ENCODE measurements at regions not wholly inside any gene's neighbourhood (a gene's known extent, or its start where the extent isn't known, plus 50 kb on each side); places are given as distances from the start of the nearest gene placed in this dataset.
"Not testable (repeated sequence)": the region's sequence is repeated elsewhere in the genome, so short reads cannot be mapped to it uniquely, and the experiment has no call there.

DNA sequence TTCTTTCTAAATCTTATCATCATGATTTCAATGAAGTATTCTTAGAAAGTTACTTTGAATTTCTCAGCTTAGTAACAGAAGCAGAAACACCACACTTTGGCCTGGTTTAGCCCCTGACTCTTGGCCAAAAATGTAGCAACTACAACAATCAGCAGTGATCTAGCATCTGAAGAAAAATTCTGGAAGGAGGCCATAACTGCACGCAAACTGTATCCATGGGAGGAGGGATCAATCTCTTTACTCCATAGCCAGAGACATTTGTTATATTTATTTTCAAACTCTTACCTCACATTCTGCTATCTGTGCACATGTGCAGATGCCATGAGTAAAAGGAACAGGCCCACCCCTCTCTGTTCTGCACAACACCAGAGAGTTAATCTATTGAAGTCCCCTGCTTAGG, 251.0 kb upstream of the P2RY1 start:
- DNase-seq = no peak

DNA sequence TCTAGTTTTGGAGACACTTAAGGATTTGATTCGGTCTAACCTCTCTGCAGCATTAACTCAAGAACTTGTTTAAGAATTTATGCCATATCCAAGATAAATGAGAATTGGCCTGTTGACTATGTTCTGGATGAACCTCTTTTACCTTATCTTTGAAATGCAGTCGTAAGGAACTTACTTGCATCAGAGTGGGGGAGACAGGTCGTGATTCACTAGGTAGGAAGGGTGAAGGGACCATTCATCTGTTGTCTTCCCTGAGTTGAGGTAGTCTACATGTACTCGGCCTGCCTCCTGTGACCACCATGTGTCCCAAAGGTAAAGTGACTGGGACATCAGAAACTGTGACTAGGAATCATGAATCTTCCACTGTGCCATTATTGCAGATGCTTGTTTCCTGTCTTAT, 248.0 kb upstream of the P2RY1 start:
- no peak for DNase-seq

DNA sequence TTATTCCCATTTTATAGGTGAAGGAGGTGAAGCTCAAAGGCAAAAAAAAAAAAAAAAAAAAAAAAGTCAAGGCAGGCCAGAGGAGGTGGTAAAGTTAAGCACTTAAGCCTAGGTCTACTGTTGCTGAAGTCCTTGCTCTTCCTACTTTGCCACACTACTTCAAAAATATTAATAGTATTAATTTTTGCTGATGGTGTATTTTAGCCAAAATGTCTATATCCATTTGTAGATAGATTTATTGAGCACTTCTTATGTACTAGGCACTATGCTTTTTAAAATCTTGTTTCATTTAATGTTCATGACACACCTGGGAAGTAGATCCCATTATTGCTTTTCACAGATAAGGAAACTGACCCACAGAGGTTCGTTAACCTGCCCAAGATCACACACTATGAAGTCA, 247.1 kb upstream of the P2RY1 start:
- no peak for DNase-seq

DNA sequence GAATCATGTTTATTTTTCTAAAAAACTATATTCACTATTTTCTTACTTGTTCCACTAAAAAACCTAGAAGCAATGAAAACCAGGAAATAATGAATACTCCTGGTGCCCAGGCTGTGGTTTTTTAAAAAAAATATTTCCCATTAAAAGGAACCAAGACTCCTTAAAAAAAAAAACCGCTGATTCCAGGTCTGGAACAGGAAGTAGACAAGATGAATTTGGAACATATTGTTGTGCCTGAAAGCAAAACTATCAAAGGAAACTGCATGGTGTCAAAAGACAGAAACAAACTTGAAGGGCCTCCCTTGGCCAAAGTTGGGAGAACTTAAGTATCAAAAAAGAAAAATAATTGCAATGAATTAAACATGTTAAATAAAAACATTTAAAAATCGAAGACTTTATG, 245.3 kb upstream of the P2RY1 start:
- no peak for DNase-seq

DNA sequence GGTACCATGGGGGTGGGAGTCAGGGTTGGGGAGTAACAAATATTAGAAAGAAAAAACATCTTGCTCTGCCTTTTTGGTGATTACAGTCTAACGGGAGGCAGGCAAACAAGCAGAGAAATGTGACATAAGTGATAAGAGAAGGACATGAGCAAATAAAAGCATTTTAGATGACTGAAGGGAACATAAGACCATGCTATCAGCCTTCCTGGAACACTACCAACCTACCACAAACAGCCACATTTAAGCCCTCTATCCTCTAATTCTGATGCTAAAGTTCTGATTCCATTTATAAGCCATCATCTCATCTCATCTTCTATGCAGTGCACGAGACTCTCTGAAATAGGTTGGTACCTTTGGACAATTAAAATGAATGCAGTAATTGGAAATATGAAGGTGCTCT, 243.4 kb upstream of the P2RY1 start:
- no peak for DNase-seq

DNA sequence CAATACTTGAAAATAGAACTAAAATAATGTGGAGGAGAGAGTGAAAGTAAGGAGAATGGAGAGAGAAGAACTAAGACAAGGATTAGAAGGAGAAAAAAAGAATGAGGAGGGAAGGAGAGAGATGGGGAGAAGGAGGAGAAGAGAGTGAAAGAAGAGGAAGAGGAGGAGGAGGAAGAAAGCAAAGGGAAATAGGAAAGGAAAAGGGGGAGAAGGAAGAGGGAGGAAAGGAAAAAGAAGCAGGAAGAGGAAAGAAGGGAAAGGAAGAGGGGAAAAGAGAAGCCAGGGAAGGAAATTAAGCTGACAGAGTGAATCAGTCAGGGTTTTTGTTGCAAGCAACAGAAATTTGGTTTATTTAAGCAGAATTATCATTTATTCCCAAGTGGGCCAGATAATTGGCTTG, 241.7 kb upstream of the P2RY1 start:
- no peak for DNase-seq

DNA sequence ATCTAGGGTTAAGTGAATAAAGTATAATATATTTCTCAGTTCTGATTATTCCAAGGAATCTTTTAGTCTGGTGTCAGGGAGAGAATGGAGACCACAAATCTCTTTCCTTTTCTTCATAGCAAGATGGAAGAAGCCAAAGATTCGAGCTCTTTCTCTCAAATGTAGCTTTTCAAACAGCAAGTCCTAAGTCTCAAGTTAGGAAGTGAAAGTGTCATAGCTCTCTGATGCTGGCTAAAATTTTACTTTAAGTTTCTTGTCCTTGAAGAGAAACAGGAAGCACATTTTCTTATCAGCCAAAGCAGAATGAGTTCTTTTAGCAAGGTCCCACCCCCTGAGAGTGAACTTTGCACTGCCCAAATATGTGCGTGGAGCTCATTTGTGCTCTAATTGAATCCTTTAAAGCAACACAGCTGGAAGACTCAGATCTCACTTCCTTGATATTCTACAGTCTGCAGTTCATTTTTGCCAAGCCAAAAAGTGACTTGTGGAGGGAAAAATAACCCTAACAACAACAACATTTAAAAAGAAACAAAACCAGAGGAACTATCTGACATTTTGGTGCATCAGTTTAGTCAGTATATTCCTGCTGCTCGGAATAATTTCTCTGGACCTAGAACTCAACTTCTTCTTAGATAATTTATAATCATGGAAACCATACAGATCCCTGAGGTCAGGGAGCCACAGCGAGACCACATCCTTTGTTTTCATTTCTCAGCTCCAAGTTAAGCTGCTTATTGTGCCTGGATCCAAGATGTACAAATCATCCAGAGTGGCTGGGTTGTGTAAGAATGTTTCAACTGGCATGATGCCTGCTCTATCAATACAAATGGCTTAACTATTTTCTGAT, 238.7 kb upstream of the P2RY1 start:
- DNase-seq = no peak

DNA sequence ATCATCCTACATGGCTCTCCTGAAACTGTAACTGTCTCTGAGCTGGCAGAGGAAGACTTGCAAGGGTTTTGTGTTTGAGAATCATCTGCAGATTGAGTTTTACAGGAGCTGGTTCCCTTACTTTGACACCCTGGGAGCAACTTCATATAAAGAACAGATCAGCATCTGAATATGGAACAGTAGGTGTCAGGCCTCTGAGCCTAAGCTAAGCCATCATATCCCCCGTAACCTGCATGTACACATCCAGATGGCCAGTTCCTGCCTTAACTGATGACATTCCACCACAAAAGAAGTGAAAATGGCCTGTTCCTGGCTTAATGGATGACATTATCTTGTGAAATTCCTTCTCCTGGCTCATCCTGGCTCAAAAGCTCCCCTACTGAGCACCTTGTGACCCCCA, 238.1 kb upstream of the P2RY1 start:
- DNase-seq = not testable (repeated sequence)

DNA sequence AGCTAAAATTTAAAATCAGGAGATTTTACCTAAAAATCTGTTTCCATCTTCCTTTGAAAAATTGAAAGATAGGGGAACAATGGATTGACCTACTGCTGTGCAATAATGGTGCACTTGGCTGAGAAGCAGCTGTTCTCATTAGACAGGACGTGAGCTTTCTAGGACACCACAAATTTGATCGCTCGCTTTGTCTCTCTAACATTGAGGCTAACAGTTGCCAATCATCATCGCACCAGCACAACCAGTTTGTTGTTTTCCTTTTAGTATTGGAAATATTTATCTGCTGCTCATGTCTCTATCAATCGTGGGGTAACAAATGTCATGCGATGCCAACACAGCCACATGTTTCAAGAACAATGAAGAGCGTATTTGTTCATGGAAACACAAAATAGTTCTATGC, 228.8 kb upstream of the P2RY1 start:
- no peak for DNase-seq

DNA sequence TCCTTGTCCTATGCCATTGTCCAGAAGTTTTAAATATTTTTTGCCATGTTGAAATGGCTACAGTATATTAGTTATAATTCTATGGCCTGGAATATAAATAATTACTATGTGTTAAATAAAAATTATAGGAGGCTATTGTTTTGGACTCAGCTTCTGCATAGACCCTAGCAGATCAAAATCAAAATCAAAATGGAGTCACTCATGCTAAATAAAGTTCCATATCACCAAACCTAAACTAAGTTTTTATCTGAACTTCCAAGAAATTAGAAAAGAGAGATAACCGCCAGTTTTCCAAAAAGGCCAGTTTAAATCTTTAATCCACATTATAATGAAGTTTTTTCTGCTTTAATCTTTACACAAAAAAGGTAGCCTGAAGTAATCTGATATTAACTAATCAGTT, 227.8 kb upstream of the P2RY1 start:
- no peak for DNase-seq

DNA sequence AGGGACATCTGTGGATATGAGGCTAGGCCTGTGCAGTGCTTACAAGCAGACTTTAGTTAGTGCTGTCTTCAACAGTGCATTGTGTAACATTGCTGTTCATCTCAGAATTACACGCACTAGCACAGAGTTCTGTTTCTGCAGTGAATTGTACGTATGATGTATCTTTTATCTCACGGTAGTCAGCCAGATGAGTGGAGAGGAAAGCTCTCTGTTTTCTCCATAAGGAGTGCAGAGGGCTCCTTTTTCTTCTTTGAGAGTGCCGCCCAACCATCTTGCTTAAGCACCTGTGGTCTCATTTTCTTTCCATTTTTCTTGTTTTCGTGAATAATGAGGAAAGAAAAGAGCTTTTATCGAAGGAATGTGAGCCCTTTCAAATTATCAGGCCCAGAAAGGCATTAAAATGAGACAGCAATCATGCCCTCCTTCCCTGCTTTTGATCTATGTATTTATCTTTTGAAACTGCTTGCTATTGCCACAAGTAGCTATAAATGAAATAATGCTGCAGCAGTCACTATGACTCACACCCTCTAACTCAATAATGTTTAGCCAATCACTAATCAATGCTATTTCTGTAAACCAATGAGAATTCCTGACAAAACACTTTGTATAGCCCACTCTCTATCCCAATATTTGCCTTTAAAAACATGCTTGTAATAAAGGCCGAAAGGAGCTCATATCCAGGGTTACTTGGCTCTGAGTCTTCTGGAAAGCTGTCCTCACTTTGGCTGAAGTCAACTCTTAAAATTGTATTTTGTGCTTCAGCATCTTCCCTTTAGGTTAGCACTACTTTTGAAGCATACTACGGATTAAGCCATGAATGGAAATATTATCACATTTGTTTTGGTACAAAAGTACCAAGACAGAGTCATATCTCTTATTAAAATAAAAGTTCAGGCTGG, 226.0 kb upstream of the P2RY1 start:
- no peak for DNase-seq

DNA sequence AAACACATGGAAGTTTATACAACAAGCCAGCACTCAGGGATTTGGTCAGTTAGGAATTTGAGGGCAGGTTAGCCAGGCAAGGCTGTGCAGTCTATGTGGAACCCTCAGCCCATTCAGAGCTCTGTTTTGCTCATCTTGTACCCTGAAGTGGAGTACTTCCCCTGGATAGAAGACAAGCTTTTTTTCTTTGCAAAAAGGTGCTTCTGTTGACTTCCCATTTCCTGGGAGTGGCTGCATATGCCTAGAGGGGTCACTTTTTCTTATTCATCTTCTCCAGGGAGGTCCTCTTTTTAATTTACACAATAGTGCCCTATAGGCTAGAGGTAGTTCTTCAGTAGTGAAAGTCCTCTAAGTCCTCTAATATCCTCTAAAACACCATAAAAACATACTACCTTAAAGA, 225.0 kb upstream of the P2RY1 start:
- DNase-seq = no peak

DNA sequence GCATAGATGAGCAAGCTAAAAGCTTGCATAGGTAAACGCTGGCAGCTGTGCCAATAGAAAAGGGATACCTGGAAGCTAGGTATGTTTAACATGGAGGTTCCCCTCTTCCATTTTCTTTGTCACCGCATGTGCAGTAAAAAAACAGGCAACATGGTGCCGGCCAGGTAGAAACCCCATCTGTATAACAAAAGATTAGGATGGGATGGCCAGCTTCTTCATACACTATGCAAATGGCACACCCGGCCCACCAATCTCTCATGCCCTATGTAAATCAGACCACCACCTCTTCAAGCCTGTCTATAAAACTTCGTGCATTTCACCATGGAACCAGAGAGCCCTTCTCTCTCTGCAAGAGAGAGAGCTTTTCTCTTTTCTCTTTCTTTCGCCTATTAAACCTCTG, 224.3 kb upstream of the P2RY1 start:
- DNase-seq = no peak

DNA sequence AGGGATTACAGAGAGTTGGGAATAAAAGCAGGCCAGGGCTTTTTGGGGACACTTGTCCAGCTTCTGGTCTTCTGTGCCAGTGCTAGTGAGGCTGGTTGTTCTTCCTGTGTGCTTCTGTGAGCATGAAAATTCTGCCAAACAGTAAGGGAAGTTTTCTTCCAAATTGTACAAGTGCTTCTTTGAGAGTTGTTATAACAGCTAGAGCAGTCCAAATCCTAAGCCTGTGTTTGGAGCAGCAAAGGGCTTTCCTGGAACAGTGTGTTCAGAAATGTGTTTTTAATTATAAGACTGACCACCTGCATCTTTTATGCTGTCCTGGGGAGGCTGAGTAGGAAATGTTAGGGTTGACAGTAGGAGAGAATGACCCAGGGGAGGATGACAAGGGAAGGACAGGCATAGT, 223.0 kb upstream of the P2RY1 start:
- no peak for DNase-seq

DNA sequence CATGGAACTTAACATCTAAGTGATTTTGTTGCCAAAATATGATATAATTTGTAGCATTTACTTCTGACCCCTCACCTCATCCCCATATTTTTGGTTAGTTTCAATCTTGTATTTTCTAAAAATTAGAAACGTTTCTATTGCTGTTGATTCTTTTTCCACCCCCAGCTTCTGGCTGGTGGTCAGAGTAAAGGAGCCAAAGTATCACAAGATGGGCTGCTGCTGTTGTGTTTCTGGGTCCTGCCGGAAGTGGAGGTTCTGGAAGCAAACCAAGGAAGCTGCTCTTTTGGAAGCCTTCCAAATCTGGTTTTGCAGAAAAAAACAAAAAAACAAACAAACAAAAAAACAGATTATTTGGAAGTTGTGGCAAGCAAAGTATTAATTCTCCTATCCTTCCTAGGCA, 221.1 kb upstream of the P2RY1 start:
- no peak for DNase-seq

DNA sequence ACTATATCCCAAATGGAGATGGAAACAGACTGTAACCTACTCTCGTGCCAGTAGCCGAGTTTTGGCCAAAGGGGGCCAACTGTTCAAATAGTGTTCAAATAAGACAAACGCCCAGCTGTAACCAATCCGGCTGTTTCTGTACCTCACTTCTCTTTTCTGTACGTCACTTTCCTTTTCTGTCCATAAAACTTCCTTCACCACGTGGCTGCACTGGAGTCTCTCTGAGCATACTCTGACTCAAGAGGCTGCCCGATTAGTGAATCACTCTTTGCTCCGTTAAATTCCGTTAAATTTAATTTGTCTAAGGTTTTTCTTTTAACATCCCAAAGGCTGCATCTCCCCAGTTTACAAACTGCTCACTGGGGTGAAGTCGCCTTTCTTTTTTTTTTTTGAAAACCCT, 219.2 kb upstream of the P2RY1 start:
- DNase-seq = no peak

DNA sequence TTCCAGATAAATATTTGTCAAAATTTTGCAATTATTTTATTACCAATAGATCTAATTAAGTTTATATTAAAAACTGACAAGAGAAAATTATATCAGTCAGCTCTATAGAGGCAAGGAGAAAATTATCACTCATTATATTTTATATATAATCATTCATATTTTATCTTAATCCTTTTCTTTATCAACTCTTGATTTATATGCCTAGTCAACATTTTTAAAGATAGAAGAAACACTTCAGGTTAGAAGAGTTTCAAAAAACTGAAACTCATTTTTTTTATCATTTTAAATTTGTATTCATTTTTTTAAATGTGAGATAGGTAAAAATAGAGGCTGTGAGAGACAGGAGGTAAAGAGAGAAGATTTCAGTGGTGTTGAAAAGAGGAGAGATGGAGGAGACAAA, 217.3 kb upstream of the P2RY1 start:
- DNase-seq = no peak

DNA sequence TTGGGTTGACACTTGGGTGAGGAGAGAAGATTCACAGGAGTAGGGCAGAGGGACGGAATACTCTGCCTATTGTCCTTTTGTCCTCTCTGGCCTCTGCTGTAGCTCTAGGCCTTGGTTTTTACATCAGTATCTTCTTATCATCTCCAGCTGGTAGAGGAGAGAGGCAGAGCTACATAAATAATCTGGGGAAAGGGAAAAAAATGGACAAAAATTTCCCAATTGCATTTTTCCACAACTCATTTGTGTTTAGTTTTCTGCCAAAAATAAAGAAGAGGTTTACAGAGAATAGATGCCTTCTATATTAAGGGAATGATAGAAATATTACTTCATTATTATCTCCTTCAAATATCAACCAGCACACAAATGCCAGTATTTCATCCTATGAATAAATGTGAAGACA, 216.4 kb upstream of the P2RY1 start:
- DNase-seq = no peak

DNA sequence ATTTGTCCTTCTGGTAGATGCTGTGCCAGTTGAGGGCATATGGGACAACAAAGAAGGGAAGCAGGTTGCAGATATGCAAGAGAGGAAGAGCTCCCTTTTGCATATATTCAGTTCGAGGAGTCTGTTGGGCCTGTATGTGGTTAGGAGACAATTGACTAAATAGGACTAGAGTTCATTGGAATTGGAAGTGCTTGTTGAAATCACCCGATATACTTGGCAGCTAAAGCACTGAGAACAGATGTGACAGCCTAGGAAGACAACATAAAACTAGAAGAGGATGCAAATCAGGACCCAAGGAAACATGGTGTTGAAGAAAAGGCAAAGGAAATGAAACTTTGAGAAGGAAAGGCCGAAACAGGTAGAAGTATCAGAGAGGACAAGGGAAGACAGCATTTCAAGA, 215.2 kb upstream of the P2RY1 start:
- DNase-seq = no peak

DNA sequence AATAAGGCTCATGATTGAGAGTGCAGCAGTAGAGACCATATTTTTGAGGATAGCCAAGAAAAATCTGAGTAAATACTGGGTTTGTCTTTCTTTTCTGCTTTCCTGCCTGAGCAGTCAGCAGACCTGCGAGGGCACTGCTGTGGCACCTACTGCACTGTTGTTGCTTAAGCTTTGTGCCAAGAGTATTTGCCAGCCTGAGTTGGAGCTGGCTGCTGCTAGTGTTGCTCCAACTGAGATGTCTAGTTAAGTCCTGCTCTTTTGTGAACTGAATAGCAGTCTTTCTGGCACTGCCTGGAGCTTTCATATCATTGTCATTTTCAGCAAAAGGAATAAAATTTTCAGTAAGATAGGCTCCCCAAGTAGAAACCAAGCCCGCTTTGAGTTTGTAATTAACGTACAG, 214.5 kb upstream of the P2RY1 start:
- DNase-seq = no peak

DNA sequence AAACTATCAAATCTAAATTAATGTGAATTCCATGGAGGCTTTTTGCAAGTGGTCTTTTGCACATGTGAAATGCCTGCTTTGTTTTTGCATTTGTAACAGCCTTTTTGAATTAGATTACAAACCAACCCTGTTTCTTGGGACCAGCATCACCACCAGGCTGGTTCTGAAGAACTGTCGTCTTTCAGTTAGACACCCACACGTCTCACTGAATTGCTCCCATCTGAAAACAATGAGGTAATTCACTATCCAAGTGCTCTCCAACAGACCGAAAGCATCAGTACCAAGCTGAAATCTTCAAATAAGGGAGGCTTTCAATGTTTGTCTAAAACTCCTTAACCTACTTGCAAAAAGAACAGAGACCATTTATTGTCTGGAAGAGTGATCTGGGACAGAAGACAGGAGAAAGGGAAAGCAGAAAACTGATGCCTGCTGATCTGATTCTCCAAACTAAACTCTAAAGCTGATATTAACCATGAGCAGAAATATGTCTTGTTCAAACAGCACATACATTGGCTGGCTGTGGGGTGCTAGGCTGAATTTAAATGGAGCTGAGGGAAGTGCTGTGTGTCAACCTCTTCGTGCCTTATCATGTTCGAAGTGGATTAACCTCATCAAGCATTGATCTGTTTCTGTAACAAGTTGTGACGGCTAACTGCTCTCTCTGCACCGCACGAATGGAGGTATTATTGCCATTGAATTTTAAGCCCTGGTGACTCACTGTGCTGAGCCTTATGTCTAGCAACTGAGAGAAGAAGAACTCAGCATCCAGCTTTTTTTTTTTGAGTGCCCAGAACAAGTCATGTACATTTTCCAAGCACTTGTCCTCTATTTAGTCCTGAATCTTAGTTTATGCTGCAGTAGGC, 213.7 kb upstream of the P2RY1 start:
- DNase-seq = no peak

DNA sequence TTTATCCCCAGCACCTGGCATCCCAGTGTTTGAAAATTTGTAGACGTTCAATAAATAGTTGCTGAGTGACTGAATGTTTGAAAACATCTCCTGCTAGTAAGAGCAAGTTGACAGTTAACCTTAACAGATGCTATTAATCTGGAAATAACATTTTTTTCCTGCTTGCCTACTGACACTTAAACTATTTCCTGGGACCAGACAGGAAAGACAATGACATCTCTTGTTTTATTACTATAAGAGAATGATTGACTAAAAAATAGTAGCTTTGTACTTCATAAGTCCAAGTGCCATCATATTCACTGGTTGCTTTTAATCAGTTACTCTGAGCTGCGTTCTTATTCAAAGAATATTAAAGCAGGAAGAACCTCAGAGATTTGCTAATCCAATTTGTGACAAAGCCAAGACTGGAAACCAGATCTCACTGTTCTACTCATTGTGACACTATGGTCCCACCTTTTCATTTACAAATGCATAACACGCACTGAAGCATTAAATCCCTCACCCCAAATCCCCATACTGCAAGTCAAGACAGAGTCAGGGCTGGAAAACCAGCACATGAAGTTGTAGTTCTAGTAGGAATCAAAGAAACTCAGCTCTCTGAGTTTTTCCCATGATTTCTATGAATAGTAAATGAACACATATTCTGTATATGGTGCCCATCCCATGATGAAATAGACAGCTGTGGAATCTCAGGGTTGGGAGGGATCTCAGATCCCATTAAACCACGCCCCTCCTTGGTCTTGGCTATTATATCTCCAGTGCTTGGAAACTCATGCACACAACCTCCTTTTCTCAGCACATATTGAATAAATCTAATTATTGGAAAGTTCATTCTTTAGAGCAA, 212.7 kb upstream of the P2RY1 start:
- no peak for DNase-seq

DNA sequence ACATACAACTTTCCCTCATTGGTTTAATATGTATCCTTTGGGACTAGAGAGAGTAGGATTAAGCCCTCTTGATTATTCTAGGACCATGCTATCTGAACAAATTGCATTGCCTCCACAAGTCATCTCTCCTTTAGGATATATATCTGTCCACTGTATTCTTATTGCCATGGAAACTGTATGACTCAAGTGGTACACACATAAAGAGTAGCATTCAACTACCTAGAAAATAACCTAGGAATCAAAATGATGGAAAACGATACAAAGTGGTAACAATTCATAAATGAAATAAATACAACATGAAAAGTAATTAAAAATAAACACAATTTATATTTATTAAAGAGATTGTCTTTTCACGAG, 212.1 kb upstream of the P2RY1 start:
- DNase-seq = no peak
